ENCODE measurements at regions not wholly inside any gene's neighbourhood (a gene's known extent, or its start where the extent isn't known, plus 50 kb on each side); places are given as distances from the start of the nearest gene placed in this dataset.

DNA sequence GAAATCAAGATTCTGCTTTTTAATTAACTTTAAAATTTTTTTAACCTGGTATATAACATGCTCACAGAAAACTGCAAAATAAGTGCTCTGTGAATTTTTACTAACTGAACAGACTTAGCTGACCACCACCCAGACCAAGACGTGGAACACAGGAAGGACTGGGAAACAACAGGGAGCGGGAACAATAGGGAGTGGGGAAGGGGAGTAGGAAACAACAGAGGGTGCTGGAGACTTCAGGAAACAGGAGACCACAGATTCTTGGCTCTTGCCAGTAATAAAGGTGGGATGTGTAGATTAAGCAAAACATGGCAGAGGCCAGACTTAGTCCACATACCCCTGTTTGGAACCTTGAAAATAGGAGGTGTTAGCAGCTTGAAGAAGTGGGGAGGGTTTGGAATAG lies 51.4 kb upstream of the TMCC3 start:
- H3K9ac ChIP-seq (ENCODE audit: insufficient read depth, low read depth, low read length): no peak overlapping the region
- H3K36me3 ChIP-seq (replicated peaks in 1 of 2; ENCODE audit: control insufficient read depth in 1 of 2, insufficient read depth in 2 of 2, low read length in 2 of 2): no peaks in the 10 kb centered on the region
- no peak for DNase-seq (ENCODE audit: low spot score)
- no peaks in the 10 kb centered on the region for H3K79me2 ChIP-seq (ENCODE audit: insufficient read depth, low read length)
- in situ Hi-C loops (cut with HindIII; ENCODE audit: extremely low pct_ligation_motif_present, low pct_unique_long_range_greater_than_20kb) (no loop called here), intact Hi-C loops (cut with micrococcal nuclease; ENCODE audit: unreplicated experiment) (no loop called here)
- TF ChIP-seq, protein P1, sequence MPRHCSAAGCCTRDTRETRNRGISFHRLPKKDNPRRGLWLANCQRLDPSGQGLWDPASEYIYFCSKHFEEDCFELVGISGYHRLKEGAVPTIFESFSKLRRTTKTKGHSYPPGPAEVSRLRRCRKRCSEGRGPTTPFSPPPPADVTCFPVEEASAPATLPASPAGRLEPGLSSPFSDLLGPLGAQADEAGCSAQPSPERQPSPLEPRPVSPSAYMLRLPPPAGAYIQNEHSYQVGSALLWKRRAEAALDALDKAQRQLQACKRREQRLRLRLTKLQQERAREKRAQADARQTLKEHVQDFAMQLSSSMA (CRISPR knock-in tag; IDR thresholded peaks at IDR 0.05): no peak
- TF ChIP-seq, protein P2, sequence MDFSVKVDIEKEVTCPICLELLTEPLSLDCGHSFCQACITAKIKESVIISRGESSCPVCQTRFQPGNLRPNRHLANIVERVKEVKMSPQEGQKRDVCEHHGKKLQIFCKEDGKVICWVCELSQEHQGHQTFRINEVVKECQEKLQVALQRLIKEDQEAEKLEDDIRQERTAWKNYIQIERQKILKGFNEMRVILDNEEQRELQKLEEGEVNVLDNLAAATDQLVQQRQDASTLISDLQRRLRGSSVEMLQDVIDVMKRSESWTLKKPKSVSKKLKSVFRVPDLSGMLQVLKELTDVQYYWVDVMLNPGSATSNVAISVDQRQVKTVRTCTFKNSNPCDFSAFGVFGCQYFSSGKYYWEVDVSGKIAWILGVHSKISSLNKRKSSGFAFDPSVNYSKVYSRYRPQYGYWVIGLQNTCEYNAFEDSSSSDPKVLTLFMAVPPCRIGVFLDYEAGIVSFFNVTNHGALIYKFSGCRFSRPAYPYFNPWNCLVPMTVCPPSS (IDR thresholded peaks at IDR 0.05): no peak
- TF ChIP-seq SRSF1 (optimal IDR thresholded peaks at IDR 0.05; ENCODE audit: low read depth, low read length) (no peak), ZBTB1 (CRISPR knock-in tag; IDR thresholded peaks at IDR 0.05; ENCODE audit: borderline replicate concordance) (no peak)
- no peaks in the 10 kb centered on the region for H3K9me3 ChIP-seq (ENCODE audit: low read length)
- 42% methylated on average over 2 of the region's 2 CpGs for WGBS (ENCODE audit: low lambda C conversion rate)
- no peaks in the 10 kb centered on the region for H4K20me1 ChIP-seq (ENCODE audit: insufficient read depth, low read length)
- H3K27ac ChIP-seq (ENCODE audit: extremely low read length, insufficient read depth, low read length): no peak overlapping the region
- BruUV-seq (replicated peaks): no TSS peak
- 0 out of 5 replicates have a peak, but pooled peaks cover 0 to 3% of the 10 kb centered on the region in 2 experiments for H3K27me3 ChIP-seq (ENCODE audit: control insufficient read depth in 1 of 2, insufficient read depth in 2 of 2, low read length in 2 of 2)
- no peak for ATAC-seq
- FAIRE-seq: no peak
- POLR2A ChIA-PET: no interaction called here
- no peak overlapping the region for H3K4me2 ChIP-seq (ENCODE audit: low read depth, low read length)
- H2AFZ ChIP-seq (ENCODE audit: low read length): no peak overlapping the region
- CTCF ChIA-PET (ENCODE audit: low intra/inter-chr PET ratio, low total read pairs): no interaction called here
- no peak overlapping the region for H3K4me3 ChIP-seq (replicated peaks in 1 of 3; ENCODE audit: insufficient read depth in 1 of 3, low read depth in 2 of 3, low read length in 3 of 3)
- no peaks in the 10 kb centered on the region for H3K4me1 ChIP-seq (ENCODE audit: insufficient read depth, low read length)

GRCh38 chr12:94700662-94701061 lies 50.3 kb upstream of the TMCC3 start:
- Histone ChIP-seq H3K27me3 (ENCODE audit: control insufficient read depth in 1 of 2, insufficient read depth in 2 of 2, low read length in 2 of 2) (0 out of 5 replicates have a peak, but pooled peaks cover 0 to 7% of the 10 kb centered on the region in 2 experiments), H3K27ac (ENCODE audit: extremely low read length, insufficient read depth, low read length) (no peak overlapping the region), H3K4me3 (replicated peaks in 1 of 3; ENCODE audit: insufficient read depth in 1 of 3, low read depth in 2 of 3, low read length in 3 of 3) (no peak overlapping the region), H3K9ac (ENCODE audit: insufficient read depth, low read depth, low read length) (no peak overlapping the region), H3K9me3 (ENCODE audit: low read length) (no peaks in the 10 kb centered on the region), H3K4me1 (ENCODE audit: insufficient read depth, low read length) (no peaks in the 10 kb centered on the region), H2AFZ (ENCODE audit: low read length) (no peak overlapping the region), H3K79me2 (ENCODE audit: insufficient read depth, low read length) (no peaks in the 10 kb centered on the region), H3K36me3 (replicated peaks in 1 of 2; ENCODE audit: control insufficient read depth in 1 of 2, insufficient read depth in 2 of 2, low read length in 2 of 2) (no peaks in the 10 kb centered on the region), H3K4me2 (ENCODE audit: low read depth, low read length) (no peak overlapping the region), H4K20me1 (ENCODE audit: insufficient read depth, low read length) (no peaks in the 10 kb centered on the region)
- POLR2A ChIA-PET: no interaction called here
- no peak for FAIRE-seq
- CTCF ChIA-PET (ENCODE audit: low intra/inter-chr PET ratio, low total read pairs): no interaction called here
- intact Hi-C loops (cut with micrococcal nuclease; ENCODE audit: unreplicated experiment) (no loop called here), in situ Hi-C loops (cut with HindIII; ENCODE audit: extremely low pct_ligation_motif_present, low pct_unique_long_range_greater_than_20kb) (no loop called here)
- ATAC-seq: no peak
- no TSS peak for BruUV-seq (replicated peaks)
- 4% methylated on average over 2 of the region's 2 CpGs for WGBS (ENCODE audit: low lambda C conversion rate)
- DNase-seq (ENCODE audit: low spot score): no peak
- TF ChIP-seq ZNF678 (CRISPR knock-in tag; IDR thresholded peaks at IDR 0.05): no peak
- no peak for TF ChIP-seq ZNF790 (CRISPR knock-in tag; IDR thresholded peaks at IDR 0.05; ENCODE audit: borderline replicate concordance)
- no peak for TF ChIP-seq ZNF713 (CRISPR knock-in tag; IDR thresholded peaks at IDR 0.05)
- no peak for TF ChIP-seq ZNF207 (IDR thresholded peaks at IDR 0.05; ENCODE audit: borderline replicate concordance)
- no peak for TF ChIP-seq POLR2AphosphoS2 (IDR thresholded peaks at IDR 0.05; ENCODE audit: low read depth, low read length)
- no peak for TF ChIP-seq ZBTB2 (CRISPR knock-in tag; IDR thresholded peaks at IDR 0.05; ENCODE audit: low read depth)
